ENCODE measurements at regions not wholly inside any gene's neighbourhood (a gene's known extent, or its start where the extent isn't known, plus 50 kb on each side); places are given as distances from the start of the nearest gene placed in this dataset.
"Not testable (repeated sequence)": the region's sequence is repeated elsewhere in the genome, so short reads cannot be mapped to it uniquely, and the experiment has no call there.

- H3K4me3 ChIP-seq: no peak overlapping the region
- intact Hi-C loops (cut with DNase I): no loop called here
- 53 to 55% methylated on average over 1 of the region's 1 CpG for WGBS, 2 donors
- H3K36me3 ChIP-seq: no peaks in the 10 kb centered on the region
- ATAC-seq (no peak), DNase-seq (no peak), FAIRE-seq (no peak)
- no peak overlapping the region for H3K27ac ChIP-seq
- no peaks in the 10 kb centered on the region for H3K9me3 ChIP-seq
- H3K27me3 ChIP-seq: no peaks in the 10 kb centered on the region
- no peak for TF ChIP-seq CTCF (IDR thresholded peaks at IDR 0.05)
- H3K4me1 ChIP-seq: no peaks in the 10 kb centered on the region
Measured at GRCh38 chr3:106068381-106068780, 199.6 kb upstream of the CBLB start.

- no peak for FAIRE-seq
- no peak for DNase-seq
- Histone ChIP-seq H3K4me1 (no peaks in the 10 kb centered on the region), H3K27me3 (no peaks in the 10 kb centered on the region), H3K27ac (no peak overlapping the region), H3K4me3 (no peak overlapping the region), H3K9me3 (no peaks in the 10 kb centered on the region), H3K36me3 (no peaks in the 10 kb centered on the region)
- intact Hi-C loops (cut with DNase I): no loop called here
- TF ChIP-seq CTCF (IDR thresholded peaks at IDR 0.05): no peak
- no peak for ATAC-seq
- WGBS, 2 donors: 63 to 78% methylated on average over 2 of the region's 2 CpGs
Measured at GRCh38 chr3:106068795-106069194, 200.0 kb upstream of the CBLB start.

- WGBS, 2 donors: 76 to 82% methylated on average over 3 of the region's 3 CpGs
- FAIRE-seq (no peak), DNase-seq (no peak), ATAC-seq (no peak)
- Histone ChIP-seq H3K27me3 (no peaks in the 10 kb centered on the region), H3K27ac (no peak overlapping the region), H3K4me1 (no peaks in the 10 kb centered on the region), H3K4me3 (no peak overlapping the region), H3K9me3 (no peaks in the 10 kb centered on the region), H3K36me3 (no peaks in the 10 kb centered on the region)
- no peak for TF ChIP-seq CTCF (IDR thresholded peaks at IDR 0.05)
- intact Hi-C loops (cut with DNase I): no loop called here
Measured at GRCh38 chr3:106070187-106070586, 201.4 kb upstream of the CBLB start.

GRCh38 chr3:106071306-106071705, 202.5 kb upstream of the CBLB start:
- Histone ChIP-seq H3K27me3 (no peaks in the 10 kb centered on the region), H3K9me3 (no peaks in the 10 kb centered on the region), H3K36me3 (no peaks in the 10 kb centered on the region), H3K4me1 (no peaks in the 10 kb centered on the region), H3K4me3 (no peak overlapping the region), H3K27ac (no peak overlapping the region)
- no peak for ATAC-seq
- FAIRE-seq: no peak
- intact Hi-C loops (cut with DNase I): no loop called here
- WGBS, 2 donors: 56 to 65% methylated on average over 4 of the region's 4 CpGs
- DNase-seq: no peak
- no peak for TF ChIP-seq CTCF (IDR thresholded peaks at IDR 0.05)

- 85 to 95% methylated on average over 3 of the region's 5 CpGs for WGBS, 2 donors
- intact Hi-C loops (cut with DNase I); H3K27me3 ChIP-seq; H3K9me3 ChIP-seq; DNase-seq; H3K36me3 ChIP-seq; ATAC-seq; H3K27ac ChIP-seq; H3K4me1 ChIP-seq; H3K4me3 ChIP-seq: not testable (repeated sequence)
- peak; percentile 5 for FAIRE-seq
Measured at GRCh38 chr3:106072596-106072995, 203.8 kb upstream of the CBLB start.

GRCh38 chr3:106073806-106074205, 205.0 kb upstream of the CBLB start:
- not testable (repeated sequence) for H3K9me3 ChIP-seq, FAIRE-seq
- WGBS, 2 donors: 92% methylated on average over 24 of the region's 31 CpGs; no CpG with 5 or more reads in 1 of the 2 donors

GRCh38 chr3:106075731-106076130, 206.9 kb upstream of the CBLB start:
- H3K36me3 ChIP-seq; ATAC-seq; intact Hi-C loops (cut with DNase I); H3K27me3 ChIP-seq; H3K4me3 ChIP-seq; DNase-seq; FAIRE-seq; H3K4me1 ChIP-seq; H3K27ac ChIP-seq; H3K9me3 ChIP-seq: not testable (repeated sequence)
- 70 to 78% methylated on average over 2 of the region's 5 CpGs for WGBS, 2 donors

More at GRCh38 chr3:106073806-106074205, 205.0 kb upstream of the CBLB start:
- H3K4me1 ChIP-seq; H3K36me3 ChIP-seq; H3K4me3 ChIP-seq; ATAC-seq; H3K27me3 ChIP-seq; intact Hi-C loops (cut with DNase I); H3K27ac ChIP-seq: not testable (repeated sequence)
- peak in 1 of 6 donors; percentile 58 for DNase-seq

Measured in pancreas (tissue), 10 donors.